NB4 (cell line): ENCODE measurements at regions not wholly inside any gene's neighbourhood (a gene's known extent, or its start where the extent isn't known, plus 50 kb on each side); places are given as distances from the start of the nearest gene placed in this dataset.

Experiments
- CTCF ChIP-seq: IDR thresholded peaks from one replicate; pipeline ENCODE4 v1.5.1; 2012; ENCODE audit warnings: low read depth, low read length
- POLR2A ChIP-seq: IDR thresholded peaks from 2 replicates; pipeline ENCODE4 v1.6.1; 2011; ENCODE audit warnings: mild to moderate bottlenecking; ENCODE audit not compliant: insufficient read length; ENCODE audit errors: extremely low read depth

DNA sequence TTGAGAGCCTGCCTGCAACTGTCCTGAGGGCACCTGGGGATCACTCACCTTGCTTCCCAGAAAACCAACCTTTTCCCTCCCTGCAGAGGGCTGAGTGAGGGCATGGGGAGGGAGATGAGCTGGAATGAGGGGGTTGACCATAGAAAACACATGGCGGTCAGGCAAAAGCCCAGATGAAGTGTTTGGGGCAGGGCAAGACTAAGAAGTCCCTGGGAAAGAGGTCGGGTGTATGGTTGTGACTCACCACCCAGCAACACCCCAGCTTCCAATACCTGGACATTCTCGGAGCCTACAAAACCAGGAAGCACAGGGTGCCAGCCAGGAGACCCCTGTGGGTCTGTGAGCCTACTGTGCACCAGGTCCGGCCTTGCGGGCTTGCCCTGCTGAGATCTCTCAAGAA is 95.3 kb upstream of the ATP2B2 start:
- TF ChIP-seq CTCF (no peak), POLR2A (no peak)
